HG03095 (cell line): ENCODE measurements at regions not wholly inside any gene's neighbourhood (a gene's known extent, or its start where the extent isn't known, plus 50 kb on each side); places are given as distances from the start of the nearest gene placed in this dataset.
"Not testable (repeated sequence)": the region's sequence is repeated elsewhere in the genome, so short reads cannot be mapped to it uniquely, and the experiment has no call there.

Experiments
- ATAC-seq: cut with Tn5 transposase; IDR thresholded peaks from one replicate; pipeline ENCODE4 v1.9.1; 2021; ENCODE audit warnings: moderate library complexity; ENCODE audit not compliant: unreplicated experiment

DNA sequence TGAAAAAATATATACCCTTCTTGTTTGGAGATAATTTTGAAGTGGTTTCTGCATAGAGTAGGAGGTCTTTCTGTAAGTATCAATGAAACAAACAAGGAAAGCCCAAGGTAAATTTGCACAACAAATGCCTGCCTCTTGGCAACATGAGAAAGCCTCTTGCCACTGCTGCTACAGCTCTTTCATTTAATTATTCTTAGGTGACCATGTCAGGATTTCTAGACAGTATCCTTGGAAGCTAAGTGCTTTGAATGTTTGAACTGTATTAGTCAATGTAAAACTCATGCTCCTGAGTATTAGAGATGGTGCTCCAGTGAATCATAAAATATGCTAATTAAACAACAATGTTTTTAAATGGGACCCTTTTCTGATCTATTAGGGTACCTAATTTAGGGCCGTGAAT lies 81.2 kb upstream of the ITGB1 start:
- ATAC-seq = no peak

DNA sequence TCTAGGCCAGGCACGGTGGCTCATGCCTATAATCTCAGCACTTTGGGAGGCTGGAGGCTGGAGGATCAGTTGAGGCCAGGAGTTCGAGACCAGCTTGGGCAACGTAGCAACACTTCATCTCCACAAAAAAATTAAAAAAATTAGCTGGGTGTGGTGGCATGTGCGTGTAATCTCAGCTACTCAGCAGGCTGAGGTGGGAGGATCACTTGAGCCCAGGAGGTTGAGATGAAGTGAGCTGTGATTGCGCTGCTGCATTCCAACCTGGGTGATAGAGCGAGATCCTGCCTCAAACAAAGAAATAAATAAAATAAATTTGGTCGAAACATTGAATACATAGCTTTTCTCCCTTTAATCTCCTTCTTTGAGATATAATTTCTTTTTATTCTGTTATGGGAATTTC lies 80.6 kb upstream of the ITGB1 start:
- no peak for ATAC-seq

DNA sequence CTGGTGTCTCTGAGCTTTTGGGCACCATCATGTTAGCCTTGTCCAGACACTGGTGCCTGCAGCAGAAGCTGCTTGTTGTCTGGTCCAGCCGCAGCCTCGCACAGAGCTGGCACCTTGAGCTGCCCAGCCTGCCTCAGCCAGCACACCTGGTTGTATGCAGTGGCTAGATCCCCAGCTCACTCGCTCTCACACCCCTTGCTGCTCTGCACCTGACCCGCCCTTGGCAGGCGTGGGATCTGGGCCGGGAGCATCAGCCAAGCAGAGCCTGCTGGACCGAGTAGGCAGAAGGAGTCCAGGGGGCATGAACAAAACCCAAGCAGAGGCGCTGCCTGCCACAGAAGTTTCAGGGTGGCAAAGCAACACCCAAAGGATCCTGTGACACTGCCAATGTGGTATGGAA lies 79.7 kb upstream of the ITGB1 start:
- ATAC-seq = no peak

DNA sequence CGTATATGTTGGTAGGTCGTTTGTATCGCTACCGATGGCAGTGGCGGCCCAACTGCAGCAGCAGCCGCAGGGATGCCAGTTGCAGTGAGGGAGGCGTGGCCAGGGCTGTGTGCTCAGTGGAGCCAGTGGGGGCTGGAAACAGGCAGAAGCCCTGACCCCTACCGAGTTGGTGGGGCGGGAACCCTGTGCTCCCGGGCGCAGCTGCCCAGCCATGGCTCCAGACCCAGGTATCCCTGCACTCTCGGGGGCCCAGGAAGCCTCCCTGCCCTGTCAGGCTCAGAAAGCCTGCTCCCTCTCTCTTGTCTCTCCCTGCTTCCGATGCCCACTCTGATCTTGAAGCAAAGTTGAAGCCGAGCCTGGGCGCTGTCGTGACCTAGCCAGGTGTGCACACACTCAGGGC lies 78.6 kb upstream of the ITGB1 start:
- no peak for ATAC-seq

DNA sequence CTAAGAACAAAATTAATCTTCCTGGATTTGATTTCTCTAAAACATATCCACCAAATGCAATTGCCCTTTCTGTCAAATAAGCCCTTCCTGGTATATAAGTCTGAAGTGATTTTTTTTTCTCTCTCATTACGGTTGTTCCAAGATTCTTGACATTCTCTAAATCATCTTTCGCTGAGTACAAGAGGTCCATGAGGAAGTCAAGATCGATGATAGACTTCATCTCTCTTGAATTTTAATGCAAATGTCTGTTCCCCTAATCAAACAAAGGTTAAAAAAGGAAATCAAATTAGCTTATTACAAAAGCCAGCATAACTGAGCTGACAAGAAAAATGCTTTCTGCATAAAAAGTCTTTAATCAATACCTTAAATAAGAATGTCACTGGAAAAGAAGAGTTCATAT lies 77.4 kb upstream of the ITGB1 start:
- ATAC-seq = no peak

DNA sequence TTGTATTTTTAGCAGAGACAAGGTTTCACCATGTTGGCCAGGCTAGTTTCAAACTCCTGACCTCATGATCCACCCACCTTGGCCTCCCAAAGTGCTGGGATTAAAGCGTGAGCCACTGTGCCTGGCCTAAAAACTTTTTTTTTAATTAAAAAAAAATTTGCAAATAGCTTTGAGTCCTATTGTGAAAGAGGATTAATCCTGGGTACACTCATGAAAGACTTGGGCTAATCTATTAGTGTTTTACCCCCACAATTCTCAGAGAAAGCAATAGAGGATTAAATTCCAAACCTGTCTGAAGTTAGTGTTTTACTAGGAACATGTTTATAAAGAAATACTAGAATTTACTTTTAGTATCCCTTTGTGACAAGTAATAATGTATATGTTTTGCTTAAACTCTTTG lies 76.9 kb upstream of the ITGB1 start:
- no peak for ATAC-seq

DNA sequence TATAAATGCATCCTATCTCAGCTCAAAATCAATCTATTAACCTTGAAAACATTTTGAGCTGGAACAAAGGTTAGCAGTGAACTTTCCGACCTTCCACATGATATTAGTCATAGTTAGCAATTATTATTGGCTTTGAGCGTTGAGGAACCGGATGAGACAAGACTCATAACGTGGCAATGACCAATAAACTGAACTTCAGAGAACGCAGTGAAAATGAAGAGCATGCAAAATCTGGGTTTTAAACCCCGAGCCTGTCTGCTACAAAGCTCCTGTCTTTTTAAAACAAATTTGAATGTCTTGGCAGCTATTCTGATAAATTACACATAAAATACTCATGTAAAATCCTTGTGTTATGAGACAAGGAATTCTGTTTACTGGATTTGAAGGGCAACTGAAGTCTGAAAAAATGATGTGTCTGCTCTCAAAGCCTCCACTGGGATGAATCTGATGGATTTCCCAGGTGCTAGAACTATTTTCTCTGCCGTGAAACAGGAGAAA lies 74.7 kb upstream of the ITGB1 start:
- no peak for ATAC-seq

DNA sequence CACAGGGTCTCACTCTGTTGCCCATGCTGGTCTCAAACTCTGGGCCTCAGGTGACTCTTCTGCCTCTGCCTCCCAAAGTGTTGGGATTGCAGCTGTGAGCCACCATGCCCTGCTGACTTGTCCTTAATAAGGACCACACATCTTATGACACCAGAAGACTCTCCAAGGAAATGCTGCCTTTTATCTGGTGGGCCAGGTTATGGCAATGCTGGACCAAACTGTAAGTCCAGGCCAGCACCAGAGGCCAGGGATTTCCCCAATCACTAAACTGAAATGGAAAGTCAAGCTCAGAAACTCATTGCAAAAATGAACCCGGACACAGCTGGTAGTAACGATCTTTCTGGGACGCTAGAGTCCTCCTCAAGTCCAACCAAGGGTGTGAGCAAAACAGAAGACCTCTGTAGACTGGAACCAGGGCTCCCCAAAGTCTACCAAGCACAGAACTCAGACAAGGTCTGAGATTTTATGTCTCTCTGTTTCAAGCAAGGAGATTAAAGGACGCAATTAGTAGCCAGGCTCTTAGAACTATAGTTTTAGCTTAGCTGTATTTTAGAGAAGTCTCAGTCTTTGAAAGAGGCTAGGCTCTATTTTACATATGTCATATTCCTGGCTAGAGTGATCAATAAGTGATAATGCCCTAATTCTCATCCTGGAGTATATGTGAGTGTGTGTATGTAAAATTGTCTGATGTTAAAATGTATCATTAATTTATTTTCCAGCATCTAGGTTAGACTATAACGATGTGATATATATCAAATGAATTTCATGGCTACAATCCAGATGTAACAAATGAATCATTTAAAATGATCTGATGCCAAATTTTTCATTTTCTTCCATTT lies 74.0 kb upstream of the ITGB1 start:
- no peak for ATAC-seq

DNA sequence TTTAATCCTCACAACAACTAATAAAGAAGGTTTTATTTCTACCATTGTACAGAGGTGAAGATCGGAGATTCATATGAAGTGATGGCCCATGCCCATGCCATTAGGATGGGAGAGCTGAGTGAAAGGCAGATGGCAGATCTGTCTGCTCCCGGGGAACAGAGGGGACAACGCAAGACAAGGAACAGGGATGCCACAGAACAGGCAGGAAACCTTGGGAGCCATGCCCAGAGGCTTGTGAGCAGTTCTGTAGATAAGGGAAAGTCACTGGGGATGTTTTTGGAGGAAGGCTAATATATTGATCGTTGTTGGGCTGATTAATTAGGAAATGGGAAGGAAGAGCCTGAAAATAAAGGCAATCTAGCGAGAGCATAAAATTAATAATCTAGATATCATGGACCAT lies 73.1 kb upstream of the ITGB1 start:
- ATAC-seq = no peak

DNA sequence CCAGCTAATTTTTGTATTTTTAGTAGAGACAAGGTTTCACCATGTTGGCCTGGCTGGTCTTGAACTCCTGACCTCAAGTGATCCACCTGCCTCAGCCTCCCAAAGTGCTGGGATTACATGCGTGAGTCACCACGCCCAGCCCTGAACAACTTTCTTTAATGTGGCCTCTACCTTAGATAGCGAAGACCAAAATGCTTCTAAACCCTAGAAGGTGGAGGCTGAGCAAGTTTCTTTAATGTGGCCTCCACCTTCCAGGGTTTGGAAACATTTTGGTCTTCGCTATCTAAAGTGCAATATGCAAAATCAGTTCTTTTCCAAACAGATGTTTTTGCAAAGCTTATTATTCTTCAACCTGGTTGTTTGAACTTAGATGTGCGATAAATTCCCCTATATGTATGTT lies 70.5 kb upstream of the ITGB1 start:
- ATAC-seq = not testable (repeated sequence)

DNA sequence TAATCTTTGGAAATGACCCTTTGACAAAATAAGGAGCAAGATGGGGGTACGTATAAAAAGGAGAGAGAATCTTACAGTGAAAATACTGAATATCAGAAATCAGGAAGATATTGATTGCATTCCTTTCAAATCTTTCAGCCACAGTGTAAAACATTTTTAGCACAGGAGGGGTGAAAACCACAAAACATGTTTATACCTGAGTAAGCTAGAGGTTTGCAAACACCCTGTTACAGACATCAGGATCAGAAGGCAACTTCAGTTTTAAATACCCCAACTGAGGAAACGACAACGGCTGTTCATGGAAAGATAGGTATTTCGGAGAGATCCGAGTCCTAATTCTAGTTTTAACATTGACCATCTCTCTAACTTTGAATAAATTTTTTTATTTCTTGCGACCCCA lies 69.1 kb upstream of the ITGB1 start:
- no peak for ATAC-seq

DNA sequence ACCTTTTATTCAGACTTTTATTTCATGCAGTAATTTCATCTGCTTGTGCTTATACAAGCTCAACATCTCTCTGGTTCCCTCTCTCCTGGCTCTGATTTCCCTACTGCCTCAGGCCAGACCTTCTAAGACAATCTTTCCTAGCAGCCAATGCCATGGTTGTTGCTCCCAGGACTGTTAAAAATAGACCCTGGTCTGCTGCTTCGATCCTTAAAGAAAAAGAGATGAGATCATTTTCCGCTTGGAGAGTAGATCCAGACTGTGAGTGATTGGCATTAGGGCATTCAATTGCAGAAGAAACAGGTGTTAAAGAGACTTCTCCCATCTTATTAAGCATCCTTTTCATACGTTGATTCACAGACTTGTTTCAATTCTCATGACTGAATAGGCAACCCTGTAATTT lies 68.4 kb upstream of the ITGB1 start:
- ATAC-seq = no peak

DNA sequence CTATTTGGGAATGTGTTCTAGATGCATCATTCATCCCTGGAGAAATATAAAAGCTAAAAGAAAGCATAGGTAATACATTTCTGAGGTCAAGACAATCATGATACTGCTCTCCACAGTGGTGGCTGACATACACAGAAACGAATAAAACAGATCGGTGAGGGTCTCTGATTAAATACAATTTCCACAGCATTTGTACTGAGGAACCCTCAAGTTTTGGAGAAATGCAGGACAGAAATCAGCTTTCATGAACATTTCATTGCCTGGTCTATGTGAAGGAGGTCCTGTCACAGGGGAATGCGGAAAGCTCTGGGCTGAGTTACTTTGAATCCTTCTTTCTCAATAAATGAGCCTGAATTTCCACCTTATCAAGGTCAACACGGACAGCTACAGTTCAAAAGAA lies 67.9 kb upstream of the ITGB1 start:
- no peak for ATAC-seq

DNA sequence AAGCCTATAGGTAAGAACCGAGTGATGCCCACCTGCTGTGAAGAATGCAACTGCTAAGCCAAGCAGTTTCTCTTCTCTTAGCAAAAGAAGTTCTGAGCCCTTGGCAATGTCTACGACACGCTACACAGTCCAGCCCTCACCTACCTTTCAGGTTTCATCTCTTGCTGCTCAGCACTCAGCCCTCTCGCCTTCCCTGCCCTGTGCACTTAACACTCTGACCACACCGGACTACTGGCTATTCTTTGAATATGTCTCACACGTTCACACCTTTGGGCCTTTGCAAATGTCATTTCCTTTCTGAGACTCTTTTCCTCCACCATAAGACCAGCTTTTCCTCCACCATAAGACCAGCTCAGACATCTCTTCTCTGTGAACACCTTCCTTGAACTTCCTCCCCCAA lies 67.0 kb upstream of the ITGB1 start:
- no peak for ATAC-seq

DNA sequence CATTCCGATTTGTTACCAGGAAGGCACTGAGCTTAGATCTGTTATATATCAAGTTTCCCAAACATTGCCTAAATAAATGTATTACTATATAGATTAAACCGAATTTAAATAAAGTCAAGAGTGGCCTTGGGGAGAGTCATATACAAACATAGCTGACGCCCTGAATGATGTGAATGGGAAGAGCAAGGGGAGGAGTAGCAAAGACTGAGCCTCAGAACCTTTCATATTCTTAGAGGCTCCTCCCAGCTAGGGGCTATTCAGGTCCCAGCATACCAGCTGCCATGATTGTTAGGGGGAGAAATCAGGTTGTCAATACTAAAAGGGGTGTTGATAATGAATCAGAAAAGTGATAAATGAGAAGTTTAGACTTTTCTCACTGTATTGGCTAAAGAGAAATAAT lies 64.7 kb upstream of the ITGB1 start:
- ATAC-seq = no peak

DNA sequence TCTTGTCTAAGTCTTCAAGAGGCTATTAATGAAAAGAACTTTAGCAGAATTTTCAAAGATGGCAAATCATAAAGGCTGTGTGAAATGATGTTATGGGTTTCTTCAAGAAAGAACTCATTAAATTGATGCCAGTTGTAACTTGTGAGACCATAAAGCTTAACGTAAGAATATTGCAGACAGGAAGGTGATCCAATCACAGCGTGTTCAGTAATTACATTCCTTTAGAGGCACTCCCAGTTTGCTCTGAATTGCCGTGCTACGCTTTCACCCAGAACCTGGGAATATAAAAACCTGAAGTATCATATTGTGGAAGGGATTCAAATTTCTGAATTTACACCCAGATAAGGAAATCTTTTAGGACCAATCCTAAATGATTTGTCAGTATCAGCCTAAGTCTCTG lies 64.1 kb upstream of the ITGB1 start:
- ATAC-seq = no peak

DNA sequence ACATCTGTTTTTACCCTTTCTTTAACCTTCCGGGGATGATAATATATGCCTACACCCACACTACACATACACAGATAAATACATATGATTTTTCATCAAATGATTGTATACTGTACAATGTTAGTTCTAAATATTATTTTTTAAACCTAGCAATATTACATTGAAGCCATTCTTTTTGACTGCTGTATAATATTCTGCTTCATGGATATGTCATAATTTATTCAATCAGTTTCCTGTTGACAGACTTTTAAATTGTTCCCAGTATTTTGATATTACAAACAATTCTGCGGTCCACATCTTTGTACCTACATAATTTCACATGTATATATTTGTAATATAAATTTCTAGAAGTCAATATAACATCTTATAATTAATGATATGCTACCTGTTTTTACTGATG lies 59.0 kb upstream of the ITGB1 start:
- ATAC-seq = no peak

DNA sequence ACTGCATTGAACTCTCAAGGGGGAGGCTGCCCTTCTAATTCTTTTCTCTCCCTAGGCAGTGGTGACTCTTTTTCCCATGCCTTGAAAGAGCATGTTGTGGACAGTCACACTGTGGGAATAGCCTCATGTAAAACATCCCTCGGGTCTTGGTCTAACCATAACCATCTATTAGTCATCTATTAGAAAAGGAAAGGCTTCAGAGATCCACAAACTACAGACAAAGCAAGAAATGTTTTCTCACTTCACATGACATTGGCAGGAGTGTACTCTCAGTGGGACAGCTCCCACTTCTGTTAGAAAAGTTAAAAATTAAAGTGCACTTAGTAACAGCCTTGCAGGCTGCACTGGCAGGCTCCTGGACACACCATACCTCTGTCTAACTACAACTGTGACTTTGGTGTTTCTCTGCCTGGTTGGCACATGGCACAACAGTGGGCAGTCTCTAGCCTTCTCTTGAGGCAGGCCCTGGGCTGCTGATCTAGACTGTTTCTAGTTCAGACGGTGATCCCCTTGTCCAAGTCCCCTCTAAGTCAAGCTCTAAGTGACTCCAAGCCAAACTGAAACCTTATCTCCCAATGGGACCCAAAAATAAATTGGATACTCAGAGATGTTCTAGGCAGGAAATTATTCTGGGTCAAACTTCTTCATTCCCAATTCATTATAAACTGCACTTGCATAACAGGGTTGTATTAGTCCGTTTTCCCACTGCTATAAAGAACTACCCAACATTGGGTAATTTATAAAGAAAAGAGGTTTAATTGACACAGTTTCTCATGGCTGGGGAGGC lies 57.9 kb upstream of the ITGB1 start:
- no peak for ATAC-seq

DNA sequence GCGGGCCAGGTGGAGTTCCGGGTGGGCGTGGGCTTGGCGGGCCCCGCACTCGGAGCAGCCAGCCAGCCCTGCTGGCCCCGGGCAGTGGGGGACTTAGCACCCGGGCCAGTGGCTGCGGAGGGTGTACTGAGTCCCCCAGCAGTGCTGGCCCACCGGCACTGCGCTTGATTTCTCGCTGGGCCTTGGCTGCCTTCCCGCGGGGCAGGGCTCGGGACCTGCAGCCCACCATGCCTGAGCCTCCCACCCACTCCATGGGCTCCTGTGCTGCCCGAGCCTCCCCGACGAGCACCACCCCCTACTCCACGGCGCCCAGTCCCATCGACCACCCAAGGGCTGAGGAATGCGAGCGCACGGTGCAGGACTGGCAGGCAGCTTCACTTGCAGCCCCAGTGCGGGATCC lies 55.3 kb upstream of the ITGB1 start:
- ATAC-seq = not testable (repeated sequence)

DNA sequence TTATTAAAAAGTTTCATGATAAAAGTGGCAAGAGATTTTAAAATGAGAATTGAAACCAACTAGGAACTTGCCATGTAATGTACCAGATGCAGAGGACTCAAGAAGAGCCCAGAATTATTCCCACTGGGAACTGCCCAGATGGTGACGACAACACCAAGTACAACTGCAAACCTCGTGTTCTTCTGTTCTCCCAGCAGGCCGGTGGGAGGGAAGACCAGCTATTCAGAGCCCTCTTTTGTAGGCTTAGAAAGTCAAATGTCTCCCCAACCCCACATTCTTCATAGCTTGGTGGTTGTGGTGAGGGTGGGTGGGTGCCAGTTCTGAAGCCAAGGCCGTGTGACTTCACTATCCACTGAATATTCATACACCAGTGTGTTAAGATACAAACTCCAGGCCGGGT lies 54.3 kb upstream of the ITGB1 start:
- ATAC-seq = no peak

DNA sequence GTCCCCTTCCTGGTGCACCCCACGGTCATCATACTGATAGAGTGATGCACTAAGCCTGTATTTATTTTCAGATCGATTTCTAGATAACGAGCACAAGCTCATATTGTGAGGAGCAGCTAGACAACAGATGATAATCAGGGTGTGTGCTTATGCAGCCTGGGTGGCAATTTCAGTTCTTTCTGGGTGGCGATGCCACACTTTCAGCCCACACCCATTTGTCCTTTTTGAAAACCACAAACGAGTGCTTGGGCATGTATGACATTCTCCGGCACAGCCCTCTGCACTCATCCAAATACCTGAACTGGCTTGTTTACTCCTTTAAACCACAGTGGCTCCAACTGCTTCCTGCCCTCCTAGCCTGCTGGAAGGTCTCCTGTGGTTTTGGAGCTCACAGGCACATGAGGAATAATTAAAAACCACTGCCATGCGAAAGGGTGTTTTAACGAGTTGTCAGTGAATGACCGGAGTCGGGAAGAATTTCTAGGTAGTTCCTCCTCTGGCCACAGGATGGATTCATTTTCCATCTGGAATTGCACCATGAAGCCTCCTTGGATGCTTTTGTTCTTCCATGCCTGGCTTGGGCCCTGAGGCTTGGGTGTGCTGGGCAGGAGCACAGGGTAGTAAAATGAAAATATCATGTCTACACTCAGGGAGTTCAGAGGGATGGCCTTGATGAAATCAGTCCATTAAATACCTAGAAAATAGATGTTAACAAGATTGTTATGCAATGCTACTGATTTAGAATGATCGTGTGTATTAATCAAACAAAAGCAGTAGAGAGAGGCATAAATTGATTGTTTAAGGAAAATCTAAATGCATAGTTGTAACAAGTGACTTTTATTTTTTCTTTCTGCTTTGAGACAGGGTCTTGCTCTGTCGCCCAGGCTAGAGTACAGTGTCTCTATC lies 52.4 kb upstream of the ITGB1 start:
- ATAC-seq = no peak
